ENCODE measurements at regions not wholly inside any gene's neighbourhood (a gene's known extent, or its start where the extent isn't known, plus 50 kb on each side); places are given as distances from the start of the nearest gene placed in this dataset.

DNA sequence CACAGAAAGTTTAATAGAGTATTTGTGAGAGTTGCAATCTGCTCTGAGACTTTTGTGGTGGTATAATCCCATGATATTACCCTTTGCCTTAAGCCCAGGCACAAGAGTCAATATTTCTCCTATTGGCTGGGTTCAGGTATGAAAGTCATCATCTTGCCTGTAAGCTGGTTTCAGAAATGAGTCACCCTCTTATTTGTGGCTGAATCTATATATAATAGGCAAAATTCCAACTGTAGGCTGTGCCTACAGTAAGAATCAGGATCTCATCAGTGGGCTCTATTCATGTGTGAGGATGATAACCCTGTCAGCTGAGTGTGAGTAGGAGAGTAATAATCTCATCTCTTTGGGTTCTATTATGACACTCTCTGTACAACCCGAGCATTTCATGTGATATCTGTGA, 2103.1 kb downstream of the TP53TG3F start:
- no peak for DNase-seq (ENCODE audit: low read depth)
- H3K4me3 ChIP-seq (ENCODE audit: low read depth, low read length): no peak overlapping the region
- TF ChIP-seq, protein P1, sequence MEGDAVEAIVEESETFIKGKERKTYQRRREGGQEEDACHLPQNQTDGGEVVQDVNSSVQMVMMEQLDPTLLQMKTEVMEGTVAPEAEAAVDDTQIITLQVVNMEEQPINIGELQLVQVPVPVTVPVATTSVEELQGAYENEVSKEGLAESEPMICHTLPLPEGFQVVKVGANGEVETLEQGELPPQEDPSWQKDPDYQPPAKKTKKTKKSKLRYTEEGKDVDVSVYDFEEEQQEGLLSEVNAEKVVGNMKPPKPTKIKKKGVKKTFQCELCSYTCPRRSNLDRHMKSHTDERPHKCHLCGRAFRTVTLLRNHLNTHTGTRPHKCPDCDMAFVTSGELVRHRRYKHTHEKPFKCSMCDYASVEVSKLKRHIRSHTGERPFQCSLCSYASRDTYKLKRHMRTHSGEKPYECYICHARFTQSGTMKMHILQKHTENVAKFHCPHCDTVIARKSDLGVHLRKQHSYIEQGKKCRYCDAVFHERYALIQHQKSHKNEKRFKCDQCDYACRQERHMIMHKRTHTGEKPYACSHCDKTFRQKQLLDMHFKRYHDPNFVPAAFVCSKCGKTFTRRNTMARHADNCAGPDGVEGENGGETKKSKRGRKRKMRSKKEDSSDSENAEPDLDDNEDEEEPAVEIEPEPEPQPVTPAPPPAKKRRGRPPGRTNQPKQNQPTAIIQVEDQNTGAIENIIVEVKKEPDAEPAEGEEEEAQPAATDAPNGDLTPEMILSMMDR (IDR thresholded peaks at IDR 0.05; ENCODE audit: low read depth, low read length, missing control alignments): no peak

DNA sequence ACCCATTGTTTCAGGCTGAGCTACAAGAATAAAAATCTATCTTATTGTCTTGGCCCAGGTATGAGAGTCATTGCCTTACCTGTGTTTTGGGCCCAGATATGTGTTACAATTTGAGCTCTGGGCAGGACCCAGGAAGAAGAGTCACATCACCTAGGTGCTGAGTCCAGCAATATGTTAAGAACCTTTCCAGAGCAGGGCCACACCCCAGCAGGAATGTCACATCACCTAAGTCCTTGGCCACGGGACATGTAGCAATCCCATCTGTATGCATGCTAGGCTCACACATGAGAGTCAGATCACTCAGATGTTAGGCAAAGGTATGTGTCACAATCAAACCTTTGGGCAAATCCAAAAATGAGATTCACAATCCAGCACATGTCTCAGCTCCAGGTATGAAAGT, 2103.5 kb downstream of the TP53TG3F start:
- no peak for DNase-seq (ENCODE audit: low read depth)
- H3K4me3 ChIP-seq (ENCODE audit: low read depth, low read length): no peak overlapping the region
- TF ChIP-seq, protein P1 (IDR thresholded peaks at IDR 0.05; ENCODE audit: low read depth, low read length, missing control alignments): no peak

DNA sequence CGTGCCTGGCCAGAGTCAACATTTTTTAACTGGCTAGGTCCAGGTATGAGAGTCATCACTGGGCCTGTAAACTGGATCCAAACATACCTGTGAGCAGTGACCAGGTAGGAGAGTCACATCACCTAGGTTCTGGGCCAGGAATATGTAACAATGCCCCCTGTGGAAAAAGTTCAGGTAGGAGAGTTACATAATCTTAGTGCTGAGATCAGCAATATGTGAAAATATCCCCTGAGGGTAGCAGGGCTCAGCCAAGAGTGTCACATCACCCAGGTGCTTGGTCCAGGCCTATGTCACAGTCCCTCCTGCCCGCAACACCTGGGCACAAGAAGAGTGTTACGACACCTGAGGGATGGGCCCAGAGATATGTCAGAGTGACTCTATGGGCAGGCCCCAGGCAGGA, 2104.7 kb downstream of the TP53TG3F start:
- TF ChIP-seq, protein P1 (IDR thresholded peaks at IDR 0.05; ENCODE audit: low read depth, low read length, missing control alignments): no peak
- no peak overlapping the region for H3K4me3 ChIP-seq (ENCODE audit: low read depth, low read length)
- DNase-seq (ENCODE audit: low read depth): no peak

DNA sequence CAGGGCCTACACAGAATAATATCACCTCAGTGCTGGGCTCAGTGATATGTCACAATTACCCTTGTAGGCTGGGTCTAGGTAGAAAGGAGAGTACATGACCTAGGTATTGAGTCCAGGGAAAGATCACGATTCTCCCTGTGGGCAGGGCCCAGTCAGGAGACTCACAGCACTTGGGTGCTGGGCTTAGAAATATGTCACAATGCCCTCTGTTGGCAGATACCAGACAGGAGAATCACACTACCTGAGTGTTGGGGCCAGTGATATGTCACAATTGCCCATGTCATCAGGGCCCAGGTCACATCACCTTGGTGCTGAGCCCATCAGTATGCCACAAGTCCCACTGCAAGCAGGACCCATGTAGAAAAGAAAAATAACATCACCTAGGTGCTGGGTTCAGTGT, 2105.5 kb downstream of the TP53TG3F start:
- TF ChIP-seq, protein P1 (IDR thresholded peaks at IDR 0.05; ENCODE audit: low read depth, low read length, missing control alignments): no peak
- no peak overlapping the region for H3K4me3 ChIP-seq (ENCODE audit: low read depth, low read length)
- no peak for DNase-seq (ENCODE audit: low read depth)

DNA sequence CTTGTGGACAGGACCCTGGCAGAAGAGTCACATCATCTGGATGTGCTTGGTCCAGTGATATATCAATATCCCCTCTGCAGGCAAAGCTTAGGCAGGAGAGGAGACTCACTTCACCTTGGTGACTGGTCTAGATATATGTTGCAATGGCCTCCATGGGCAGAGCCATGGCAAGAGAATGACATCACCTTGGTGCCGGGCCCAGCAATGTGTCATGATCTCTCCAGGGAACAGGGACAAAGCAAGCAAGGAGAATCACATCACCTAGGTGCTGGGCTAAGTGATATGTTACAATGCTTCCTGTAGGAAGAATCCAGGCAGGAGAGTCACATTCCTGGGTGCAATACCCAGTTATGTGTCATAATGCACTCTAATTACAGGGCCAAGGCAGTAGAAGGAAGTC, 2106.2 kb downstream of the TP53TG3F start:
- TF ChIP-seq, protein P1 (IDR thresholded peaks at IDR 0.05; ENCODE audit: low read depth, low read length, missing control alignments): no peak
- DNase-seq (ENCODE audit: low read depth): no peak
- H3K4me3 ChIP-seq (ENCODE audit: low read depth, low read length): no peak overlapping the region

DNA sequence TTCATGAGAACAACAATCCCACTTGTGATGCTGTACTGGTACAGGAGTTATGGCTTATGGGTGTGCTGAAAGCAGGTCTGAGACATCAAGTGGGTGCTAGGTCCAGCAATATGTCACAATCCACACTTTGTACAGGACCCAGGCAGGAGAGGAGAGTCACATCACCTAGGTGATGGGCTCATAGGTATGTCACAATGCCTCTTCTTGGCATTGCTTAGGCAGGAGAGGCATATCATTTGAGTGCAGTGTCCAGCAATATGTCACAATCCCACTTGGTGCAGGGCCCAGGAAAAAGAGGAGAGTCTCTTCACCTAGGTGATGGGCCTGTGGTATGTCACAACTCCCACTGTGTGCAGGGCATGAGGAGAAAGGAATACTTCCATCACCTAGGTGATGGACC, 2110.0 kb downstream of the TP53TG3F start:
- DNase-seq (ENCODE audit: low read depth): no peak
- H3K4me3 ChIP-seq (ENCODE audit: low read depth, low read length): no peak overlapping the region
- TF ChIP-seq, protein P1 (IDR thresholded peaks at IDR 0.05; ENCODE audit: low read depth, low read length, missing control alignments): no peak

DNA sequence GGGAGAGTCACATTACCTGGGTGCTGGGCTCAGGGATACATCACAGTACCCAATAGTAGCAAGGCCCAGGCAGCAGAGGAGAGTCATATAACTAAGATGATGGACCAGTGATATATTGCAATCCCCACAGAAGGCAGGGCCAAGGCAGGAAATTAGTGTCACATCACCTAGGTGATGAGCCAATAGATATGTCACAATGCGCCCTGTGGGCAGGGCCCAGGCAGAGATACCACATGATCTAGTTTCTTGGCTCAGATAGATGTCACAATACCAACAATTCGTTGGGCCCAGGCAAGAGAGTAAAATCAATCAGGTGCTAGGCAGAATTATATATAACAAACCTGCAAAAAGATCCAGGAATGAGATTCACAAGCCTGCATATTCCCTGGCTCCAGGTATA, 2111.5 kb downstream of the TP53TG3F start:
- no peak overlapping the region for H3K4me3 ChIP-seq (ENCODE audit: low read depth, low read length)
- TF ChIP-seq, protein P1 (IDR thresholded peaks at IDR 0.05; ENCODE audit: low read depth, low read length, missing control alignments): no peak
- no peak for DNase-seq (ENCODE audit: low read depth)

Measured in GM12864 (cell line).